HEK293 (cell line): ENCODE measurements at regions not wholly inside any gene's neighbourhood (a gene's known extent, or its start where the extent isn't known, plus 50 kb on each side); places are given as distances from the start of the nearest gene placed in this dataset.

Source experiments
- KLF10 ChIP-seq: fragments of 450-650 bp; IDR thresholded peaks from 2 replicates; pipeline ENCODE4 v1.5.1; 2018; ENCODE audit warnings: missing biosample characterization, mild to moderate bottlenecking, missing genetic modification characterization
- MZF1 ChIP-seq: fragments of 450-650 bp; formaldehyde crosslinking; IDR thresholded peaks from 2 replicates; pipeline ENCODE4 v1.5.1; 2017; ENCODE audit warnings: missing biosample characterization, missing genetic modification characterization, borderline replicate concordance
- PRDM10 ChIP-seq: fragments of 450-650 bp; formaldehyde crosslinking; IDR thresholded peaks from 2 replicates; pipeline ENCODE4 v1.5.1; 2016; ENCODE audit warnings: missing biosample characterization, missing genetic modification characterization
- TRIM28 ChIP-seq: IDR thresholded peaks from 2 replicates; pipeline ENCODE4 v1.6.1; 2011; ENCODE audit warnings: low read length, control low read depth, borderline replicate concordance
- YY1 ChIP-seq: fragments of 450-650 bp; formaldehyde crosslinking; IDR thresholded peaks from 2 replicates; pipeline ENCODE4 v1.5.1; 2018; ENCODE audit warnings: missing biosample characterization, missing genetic modification characterization
- ZNF274 ChIP-seq, 2 experiments: fragments of 200-500 bp in 1 of 2; fragments of 450-650 bp in 1 of 2; sonication (Bioruptor generic) in 1 of 2; formaldehyde crosslinking in 1 of 2; IDR thresholded peaks; 2 replicates each; pipeline versions ENCODE4 v1.5.1 to v1.6.1; 2014 to 2016; ENCODE audit warnings: borderline replicate concordance in 1 of 2, inconsistent platforms in 1 of 2, low read length in 1 of 2, missing biosample characterization in 1 of 2, missing genetic modification characterization in 1 of 2
- ZNF423 ChIP-seq: fragments of 450-650 bp; formaldehyde crosslinking; IDR thresholded peaks from 2 replicates; pipeline ENCODE4 v1.5.1; 2016; ENCODE audit warnings: missing biosample characterization, missing genetic modification characterization
- ZNF426 ChIP-seq: fragments of 450-650 bp; formaldehyde crosslinking; IDR thresholded peaks from 2 replicates; pipeline ENCODE4 v1.5.1; 2017; ENCODE audit warnings: missing biosample characterization, missing genetic modification characterization, mild to moderate bottlenecking, inconsistent platforms, moderate library complexity
- ZNF555 ChIP-seq: fragments of 450-650 bp; formaldehyde crosslinking; conservative IDR thresholded peaks from 2 replicates; pipeline ENCODE4 v1.5.1; 2017; ENCODE audit warnings: missing biosample characterization, mild to moderate bottlenecking, missing genetic modification characterization, inconsistent platforms
- ZNF561 ChIP-seq: fragments of 450-650 bp; IDR thresholded peaks from 2 replicates; pipeline ENCODE4 v1.5.1; 2018; ENCODE audit warnings: missing biosample characterization, missing genetic modification characterization, borderline replicate concordance
- ZNF610 ChIP-seq: fragments of 450-650 bp; formaldehyde crosslinking; IDR thresholded peaks from 2 replicates; pipeline ENCODE4 v1.5.1; 2016; ENCODE audit warnings: missing biosample characterization, missing genetic modification characterization, borderline replicate concordance
- ZNF707 ChIP-seq: fragments of 450-650 bp; formaldehyde crosslinking; IDR thresholded peaks from 2 replicates; pipeline ENCODE4 v1.5.1; 2016; ENCODE audit warnings: missing biosample characterization, missing genetic modification characterization
- ZNF785 ChIP-seq: fragments of 450-650 bp; formaldehyde crosslinking; IDR thresholded peaks from 2 replicates; pipeline ENCODE4 v1.5.1; 2016; ENCODE audit warnings: missing biosample characterization, missing genetic modification characterization
- TF ChIP-seq, protein P1 (sequence below): fragments of 450-650 bp; formaldehyde crosslinking; IDR thresholded peaks from 2 replicates; pipeline ENCODE4 v1.5.1; 2016; ENCODE audit warnings: missing biosample characterization, missing genetic modification characterization

DNA sequence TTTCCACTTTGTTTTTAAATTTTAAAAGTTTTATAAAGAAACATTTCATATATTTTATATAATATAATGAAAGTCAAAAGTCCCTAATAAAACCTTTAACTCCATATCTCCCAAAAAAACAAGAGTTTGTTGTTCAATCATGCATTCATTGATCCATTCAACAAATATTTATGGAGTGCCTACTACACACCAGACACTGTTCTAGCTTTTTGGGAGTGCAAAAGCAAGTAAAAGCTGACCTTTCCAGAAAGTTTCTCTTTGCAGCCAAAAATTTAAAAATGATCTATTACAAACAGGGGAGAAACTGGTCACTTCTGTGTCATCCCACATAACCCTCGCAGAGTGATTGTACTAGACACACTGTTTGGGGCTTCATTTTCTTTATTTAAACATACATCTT, 740.0 kb upstream of the TBX3 start:
- TF ChIP-seq, protein P1, sequence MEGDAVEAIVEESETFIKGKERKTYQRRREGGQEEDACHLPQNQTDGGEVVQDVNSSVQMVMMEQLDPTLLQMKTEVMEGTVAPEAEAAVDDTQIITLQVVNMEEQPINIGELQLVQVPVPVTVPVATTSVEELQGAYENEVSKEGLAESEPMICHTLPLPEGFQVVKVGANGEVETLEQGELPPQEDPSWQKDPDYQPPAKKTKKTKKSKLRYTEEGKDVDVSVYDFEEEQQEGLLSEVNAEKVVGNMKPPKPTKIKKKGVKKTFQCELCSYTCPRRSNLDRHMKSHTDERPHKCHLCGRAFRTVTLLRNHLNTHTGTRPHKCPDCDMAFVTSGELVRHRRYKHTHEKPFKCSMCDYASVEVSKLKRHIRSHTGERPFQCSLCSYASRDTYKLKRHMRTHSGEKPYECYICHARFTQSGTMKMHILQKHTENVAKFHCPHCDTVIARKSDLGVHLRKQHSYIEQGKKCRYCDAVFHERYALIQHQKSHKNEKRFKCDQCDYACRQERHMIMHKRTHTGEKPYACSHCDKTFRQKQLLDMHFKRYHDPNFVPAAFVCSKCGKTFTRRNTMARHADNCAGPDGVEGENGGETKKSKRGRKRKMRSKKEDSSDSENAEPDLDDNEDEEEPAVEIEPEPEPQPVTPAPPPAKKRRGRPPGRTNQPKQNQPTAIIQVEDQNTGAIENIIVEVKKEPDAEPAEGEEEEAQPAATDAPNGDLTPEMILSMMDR (tag by site-specific recombination) = no peak
- TF ChIP-seq ZNF561 (tag by site-specific recombination) (no peak), ZNF785 (no peak), ZNF707 (no peak), TRIM28 (no peak), MZF1 (tag by site-specific recombination) (no peak), ZNF610 (no peak), PRDM10 (tag by site-specific recombination) (no peak), YY1 (tag by site-specific recombination) (no peak), ZNF423 (no peak), KLF10 (tag by site-specific recombination) (no peak), ZNF555 (tag by site-specific recombination) (no peak), ZNF426 (tag by site-specific recombination) (no peak), ZNF274 (IDR thresholded peaks at IDR 0.05; ENCODE audit: low read length) (no peak), ZNF274 (tag by site-specific recombination; IDR thresholded peaks at IDR 0.05; ENCODE audit: borderline replicate concordance) (no peak)
